EH (cell line): ENCODE measurements at regions not wholly inside any gene's neighbourhood (a gene's known extent, or its start where the extent isn't known, plus 50 kb on each side); places are given as distances from the start of the nearest gene placed in this dataset.

Source experiments
- DNase-seq: peaks from one replicate; pipeline ENCODE4 v3.0.0-alpha.2; 2015; ENCODE audit warnings: low read depth

DNA sequence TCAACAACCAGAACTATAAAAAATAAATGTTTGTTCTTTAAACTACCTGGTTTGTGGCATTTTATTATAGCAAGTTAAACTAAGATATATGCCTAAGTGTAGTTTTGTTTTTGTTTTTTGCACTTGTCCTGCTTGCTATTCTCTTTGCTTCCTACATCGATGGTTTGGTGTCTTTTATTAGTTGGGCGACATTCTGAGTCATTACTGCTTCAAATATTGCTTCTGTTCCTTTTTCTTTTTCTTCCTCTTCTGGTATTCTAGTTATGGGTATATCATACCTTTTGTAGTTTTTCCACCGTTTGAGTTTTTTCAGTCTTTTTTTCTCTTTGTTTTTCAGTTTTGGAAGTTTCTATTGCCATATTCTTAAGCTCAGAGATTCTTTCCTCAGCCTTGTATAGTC is 86.9 kb downstream of the MACIR start:
- DNase-seq, result no peak

DNA sequence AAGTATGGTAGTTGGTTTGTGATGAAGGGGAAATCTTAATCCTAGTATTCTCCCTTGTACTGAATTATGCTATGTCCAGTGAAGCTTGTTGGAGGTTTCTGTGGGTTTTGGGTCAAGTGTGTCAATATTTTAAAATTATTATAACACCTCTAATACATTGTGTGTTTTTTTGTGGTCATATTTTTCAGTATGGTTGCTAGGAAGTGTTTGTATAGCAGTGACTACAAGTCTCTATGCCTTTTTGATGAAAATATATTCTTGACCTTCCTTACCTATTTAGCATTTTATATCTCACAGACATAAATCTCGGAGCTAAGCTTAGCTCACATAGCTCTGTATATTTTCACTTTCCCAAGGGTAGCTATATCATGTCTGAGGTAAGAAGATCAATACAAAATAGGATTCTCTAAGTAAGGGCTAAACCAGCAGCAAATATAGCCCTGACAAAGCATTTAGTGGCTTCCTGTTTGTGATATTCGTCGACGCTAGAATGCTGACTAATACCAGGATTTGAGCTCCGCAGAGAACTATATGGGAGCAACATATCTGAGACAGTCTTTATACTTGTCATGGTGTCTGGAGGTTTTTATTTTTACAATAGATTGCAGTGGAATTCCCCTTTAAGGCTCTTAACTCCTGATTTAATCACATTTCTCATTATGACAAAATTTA is 82.3 kb downstream of the MACIR start:
- peak; percentile 57 for DNase-seq

DNA sequence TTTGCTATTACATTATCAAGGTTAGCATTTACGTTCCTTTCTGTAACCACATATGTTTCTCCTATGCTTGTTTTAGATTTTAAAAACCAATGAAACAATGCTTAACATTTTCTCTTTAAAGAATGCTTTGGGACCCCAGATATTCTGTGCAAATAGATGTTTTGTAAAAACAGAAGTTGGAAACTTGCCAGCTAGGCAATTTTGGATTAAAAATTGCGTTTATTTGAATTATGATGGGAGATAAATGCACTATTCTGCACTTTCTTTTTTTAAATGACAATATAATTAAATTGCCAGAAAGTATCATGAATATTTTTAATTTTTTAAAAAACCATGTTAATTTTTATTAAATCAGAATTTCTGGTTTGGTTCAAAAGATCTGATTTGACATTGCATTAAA is 81.6 kb downstream of the MACIR start:
- no peak for DNase-seq

DNA sequence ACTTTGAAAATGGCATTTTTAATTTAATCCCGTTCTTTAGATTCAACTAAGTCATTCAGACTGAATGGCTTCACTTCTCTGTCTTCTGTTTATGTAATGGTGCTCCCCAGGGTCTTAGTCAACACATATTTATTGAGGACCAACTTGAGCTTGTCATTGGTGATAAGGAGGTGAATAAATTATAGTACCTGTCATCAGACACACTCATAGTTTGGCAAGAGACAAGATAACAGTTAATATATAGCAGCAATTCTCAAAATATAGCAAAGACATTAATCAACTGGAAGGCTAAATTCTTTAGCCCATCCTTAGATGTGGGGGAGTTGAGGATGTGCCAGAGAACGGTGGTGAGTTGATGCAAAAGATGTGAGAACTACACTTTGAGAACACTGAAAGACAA is 78.4 kb downstream of the MACIR start:
- DNase-seq, result no peak

DNA sequence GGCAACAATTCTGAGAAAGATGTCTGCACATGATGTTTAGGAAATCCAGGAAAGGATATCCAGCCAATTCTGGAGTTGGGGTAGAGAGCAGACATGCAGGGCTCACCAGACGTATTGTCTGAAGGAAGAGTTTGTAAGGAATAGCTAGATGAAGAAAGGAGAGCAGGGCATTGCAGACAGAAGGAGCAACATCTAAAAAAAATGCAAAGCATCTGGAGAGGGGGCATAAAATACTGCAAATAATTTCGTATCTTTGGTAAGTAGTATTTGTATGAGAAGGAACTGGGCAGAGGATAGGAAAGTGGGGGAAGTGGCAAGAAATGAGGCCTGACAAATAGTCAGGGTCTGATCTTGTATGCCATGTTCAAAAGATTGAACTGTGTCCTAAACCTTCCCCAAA is 74.8 kb downstream of the MACIR start:
- peak; percentile 15 for DNase-seq

DNA sequence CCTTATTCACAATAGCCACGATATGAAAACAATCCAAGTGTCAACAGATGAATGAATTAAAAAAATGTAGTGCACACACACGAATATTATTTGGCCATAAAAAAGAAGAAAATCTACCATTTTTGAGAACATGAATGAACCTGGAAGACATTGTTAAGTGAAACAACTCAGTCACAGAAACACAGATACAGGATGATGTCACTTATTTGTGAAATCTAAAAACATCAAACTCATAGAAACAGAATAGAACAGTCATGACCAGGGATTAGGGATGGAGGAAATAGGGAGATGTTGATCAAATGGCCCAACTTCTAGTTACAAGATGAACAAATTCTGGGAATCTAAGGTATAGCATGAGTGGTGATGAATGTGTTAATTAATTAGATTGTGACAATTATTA is 72.3 kb downstream of the MACIR start:
- no peak for DNase-seq
